ENCODE measurements at regions not wholly inside any gene's neighbourhood (a gene's known extent, or its start where the extent isn't known, plus 50 kb on each side); places are given as distances from the start of the nearest gene placed in this dataset.

- no peak for TF ChIP-seq CTCF (IDR thresholded peaks at IDR 0.05)
- TF ChIP-seq REST (IDR thresholded peaks at IDR 0.05; ENCODE audit: insufficient read depth in 1 of 2, low read depth in 2 of 2, low read length in 1 of 2), result no peak
- no peak for TF ChIP-seq SIN3A (IDR thresholded peaks at IDR 0.05; ENCODE audit: borderline replicate concordance, insufficient read depth, low read depth, low read length)
- TF ChIP-seq POLR2AphosphoS5 (IDR thresholded peaks at IDR 0.05; ENCODE audit: low read depth, low read length), result no peak
These were observed 73.3 kb upstream of the PICALM start for GRCh38 chr11:86142170-86142569.

All from Panc1 (cell line).